ENCODE measurements at regions not wholly inside any gene's neighbourhood (a gene's known extent, or its start where the extent isn't known, plus 50 kb on each side); places are given as distances from the start of the nearest gene placed in this dataset.

DNA sequence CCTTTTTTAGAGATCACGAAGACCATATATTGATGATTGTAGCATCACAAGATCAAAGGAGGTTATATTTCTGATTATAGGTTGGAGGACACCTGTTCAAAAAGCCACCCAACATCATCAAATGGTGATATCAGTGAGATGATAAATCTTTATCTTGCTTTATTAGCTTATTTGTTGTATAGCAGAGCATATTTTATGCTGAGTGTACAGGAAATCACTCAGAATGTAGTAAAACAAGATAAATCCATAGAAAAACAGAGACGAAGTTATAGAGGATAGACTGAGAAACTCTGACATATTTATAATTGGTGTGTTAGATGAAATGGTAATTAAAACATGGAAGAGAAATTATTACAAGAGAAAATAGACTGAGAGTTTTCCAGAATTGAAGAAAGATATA lies 69.8 kb upstream of the DMAC1 start:
- Histone ChIP-seq H3K4me2 (ENCODE audit: low read depth, low read length, poor library complexity, severe bottlenecking) (no peak overlapping the region), H3K79me2 (ENCODE audit: low read length) (no peaks in the 10 kb centered on the region), H3K4me3 (ENCODE audit: low read length) (no peak overlapping the region), H3K9me3 (ENCODE audit: low read length) (no peaks in the 10 kb centered on the region), H4K20me1 (ENCODE audit: insufficient read depth, low read depth, low read length) (no peaks in the 10 kb centered on the region), H3K36me3 (ENCODE audit: insufficient read depth, low read length) (no peaks in the 10 kb centered on the region), H2AFZ (ENCODE audit: low read length) (no peak overlapping the region), H3K27me3 (ENCODE audit: low read length) (no peaks in the 10 kb centered on the region), H3K9ac (ENCODE audit: low read length) (no peak overlapping the region), H3K4me1 (ENCODE audit: low read length) (no peaks in the 10 kb centered on the region), H3K27ac (ENCODE audit: low read length) (no peak overlapping the region), H3K9me2 (replicated peaks; ENCODE audit: insufficient read depth, low read length) (no peaks in the 10 kb centered on the region)
- DNase-seq: no peak

- Histone ChIP-seq H3K27ac (ENCODE audit: low read length) (no peak overlapping the region), H3K4me3 (ENCODE audit: low read length) (no peak overlapping the region), H4K20me1 (ENCODE audit: insufficient read depth, low read depth, low read length) (no peaks in the 10 kb centered on the region), H3K27me3 (ENCODE audit: low read length) (no peaks in the 10 kb centered on the region), H3K9me2 (replicated peaks; ENCODE audit: insufficient read depth, low read length) (no peaks in the 10 kb centered on the region), H2AFZ (ENCODE audit: low read length) (no peak overlapping the region), H3K4me2 (ENCODE audit: low read depth, low read length, poor library complexity, severe bottlenecking) (no peak overlapping the region), H3K79me2 (ENCODE audit: low read length) (no peaks in the 10 kb centered on the region), H3K36me3 (ENCODE audit: insufficient read depth, low read length) (no peaks in the 10 kb centered on the region), H3K9me3 (ENCODE audit: low read length) (no peaks in the 10 kb centered on the region), H3K4me1 (ENCODE audit: low read length) (no peaks in the 10 kb centered on the region), H3K9ac (ENCODE audit: low read length) (no peak overlapping the region)
- DNase-seq: no peak
Observed at GRCh38 chr9:7862170-7862569, 62.6 kb upstream of the DMAC1 start.

DNA sequence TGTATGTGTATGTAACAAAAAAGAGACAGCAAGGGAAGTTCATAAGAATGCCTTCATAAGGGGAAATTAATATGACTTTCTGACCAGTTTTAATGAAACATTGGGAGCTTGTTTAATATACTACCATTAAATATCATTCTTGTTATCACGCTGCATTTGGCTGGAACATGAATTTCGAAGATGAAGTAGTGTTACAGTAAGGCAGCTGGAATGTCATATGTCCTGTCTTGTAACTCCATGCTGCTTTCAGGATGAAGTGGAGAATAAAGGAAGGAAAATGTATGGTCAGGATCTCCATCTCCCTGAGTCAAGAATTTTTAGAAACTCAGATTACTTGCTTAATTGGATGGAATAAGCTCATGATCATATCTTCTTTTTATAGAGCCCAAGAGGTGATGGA lies 61.5 kb upstream of the DMAC1 start:
- Histone ChIP-seq H4K20me1 (ENCODE audit: insufficient read depth, low read depth, low read length) (no peaks in the 10 kb centered on the region), H3K27me3 (ENCODE audit: low read length) (no peaks in the 10 kb centered on the region), H3K9me2 (replicated peaks; ENCODE audit: insufficient read depth, low read length) (no peaks in the 10 kb centered on the region), H3K9me3 (ENCODE audit: low read length) (no peaks in the 10 kb centered on the region), H3K4me1 (ENCODE audit: low read length) (no peaks in the 10 kb centered on the region), H3K27ac (ENCODE audit: low read length) (no peak overlapping the region), H3K9ac (ENCODE audit: low read length) (no peak overlapping the region), H3K4me3 (ENCODE audit: low read length) (no peak overlapping the region), H2AFZ (ENCODE audit: low read length) (no peak overlapping the region), H3K36me3 (ENCODE audit: insufficient read depth, low read length) (no peaks in the 10 kb centered on the region), H3K79me2 (ENCODE audit: low read length) (no peaks in the 10 kb centered on the region), H3K4me2 (ENCODE audit: low read depth, low read length, poor library complexity, severe bottlenecking) (no peak overlapping the region)
- DNase-seq: no peak

DNA sequence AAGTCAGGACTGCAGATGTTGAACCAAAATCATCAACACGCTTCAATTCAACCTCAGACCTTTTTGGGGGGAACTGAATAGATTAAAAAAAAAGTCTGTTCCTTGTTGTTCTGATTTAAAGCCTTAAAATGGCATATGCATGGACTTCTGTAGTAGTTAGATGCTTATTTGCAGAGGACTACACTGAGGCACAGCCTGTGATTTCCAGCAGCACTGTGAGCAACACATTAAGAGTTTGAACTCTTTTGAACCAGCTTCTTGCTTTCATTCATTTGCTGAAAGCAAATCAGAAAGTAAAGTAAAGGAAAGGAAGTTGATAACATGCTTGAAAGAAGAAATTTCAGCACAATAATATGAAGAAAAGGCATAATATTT lies 60.7 kb upstream of the DMAC1 start:
- no peak for DNase-seq
- Histone ChIP-seq H3K79me2 (ENCODE audit: low read length) (no peaks in the 10 kb centered on the region), H3K27ac (ENCODE audit: low read length) (no peak overlapping the region), H3K4me3 (ENCODE audit: low read length) (no peak overlapping the region), H3K27me3 (ENCODE audit: low read length) (no peaks in the 10 kb centered on the region), H3K9ac (ENCODE audit: low read length) (no peak overlapping the region), H4K20me1 (ENCODE audit: insufficient read depth, low read depth, low read length) (no peaks in the 10 kb centered on the region), H3K36me3 (ENCODE audit: insufficient read depth, low read length) (no peaks in the 10 kb centered on the region), H3K9me3 (ENCODE audit: low read length) (no peaks in the 10 kb centered on the region), H3K9me2 (replicated peaks; ENCODE audit: insufficient read depth, low read length) (no peaks in the 10 kb centered on the region), H3K4me2 (ENCODE audit: low read depth, low read length, poor library complexity, severe bottlenecking) (no peak overlapping the region), H2AFZ (ENCODE audit: low read length) (no peak overlapping the region), H3K4me1 (ENCODE audit: low read length) (no peaks in the 10 kb centered on the region)

DNA sequence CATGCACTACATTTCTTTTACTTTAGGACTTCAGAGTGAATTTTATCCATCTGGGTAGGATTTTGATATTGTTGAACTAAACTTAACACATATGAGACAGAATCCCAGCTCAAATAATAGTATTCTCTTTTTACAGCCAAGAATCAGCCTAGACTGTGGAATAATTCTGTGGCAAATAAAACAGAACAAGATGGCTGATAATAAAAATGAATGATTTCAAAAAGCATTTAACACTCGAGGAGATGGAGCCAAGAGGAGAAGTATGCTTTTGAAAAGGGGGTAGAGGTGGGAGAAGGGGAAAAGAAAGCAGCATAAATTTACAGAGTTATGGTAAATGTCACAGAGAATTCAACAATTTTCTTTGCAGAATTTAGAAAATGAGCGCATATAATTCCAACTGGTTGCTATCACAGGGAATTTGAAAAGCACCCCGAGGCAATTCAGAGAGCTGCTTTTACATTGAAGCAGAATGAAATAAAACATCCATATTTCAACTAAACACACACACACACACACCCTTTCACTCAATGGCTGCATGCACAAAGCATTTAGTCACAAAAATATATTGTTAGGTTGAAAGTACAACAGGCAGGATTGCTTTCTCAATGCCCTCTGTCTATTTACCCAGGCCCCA lies 60.2 kb upstream of the DMAC1 start:
- H3K9me2 ChIP-seq (replicated peaks; ENCODE audit: insufficient read depth, low read length): no peaks in the 10 kb centered on the region
- H3K9ac ChIP-seq (ENCODE audit: low read length): no peak overlapping the region
- no peak overlapping the region for H2AFZ ChIP-seq (ENCODE audit: low read length)
- DNase-seq: no peak
- no peak overlapping the region for H3K4me3 ChIP-seq (ENCODE audit: low read length)
- H3K27me3 ChIP-seq (ENCODE audit: low read length): no peaks in the 10 kb centered on the region
- H3K36me3 ChIP-seq (ENCODE audit: insufficient read depth, low read length): no peaks in the 10 kb centered on the region
- H4K20me1 ChIP-seq (ENCODE audit: insufficient read depth, low read depth, low read length): no peaks in the 10 kb centered on the region
- H3K79me2 ChIP-seq (ENCODE audit: low read length): no peaks in the 10 kb centered on the region
- H3K4me2 ChIP-seq (ENCODE audit: low read depth, low read length, poor library complexity, severe bottlenecking): no peak overlapping the region
- H3K4me1 ChIP-seq (ENCODE audit: low read length): no peaks in the 10 kb centered on the region
- no peaks in the 10 kb centered on the region for H3K9me3 ChIP-seq (ENCODE audit: low read length)
- H3K27ac ChIP-seq (ENCODE audit: low read length): no peak overlapping the region

GRCh38 chr9:7858166-7858565 lies 58.6 kb upstream of the DMAC1 start:
- Histone ChIP-seq H3K4me3 (ENCODE audit: low read length) (no peak overlapping the region), H3K4me2 (ENCODE audit: low read depth, low read length, poor library complexity, severe bottlenecking) (no peak overlapping the region), H3K27ac (ENCODE audit: low read length) (no peak overlapping the region), H3K4me1 (ENCODE audit: low read length) (no peaks in the 10 kb centered on the region), H2AFZ (ENCODE audit: low read length) (no peak overlapping the region), H3K36me3 (ENCODE audit: insufficient read depth, low read length) (no peaks in the 10 kb centered on the region), H3K9me3 (ENCODE audit: low read length) (no peaks in the 10 kb centered on the region), H3K9me2 (replicated peaks; ENCODE audit: insufficient read depth, low read length) (no peaks in the 10 kb centered on the region), H3K27me3 (ENCODE audit: low read length) (no peaks in the 10 kb centered on the region), H3K79me2 (ENCODE audit: low read length) (no peaks in the 10 kb centered on the region), H3K9ac (ENCODE audit: low read length) (no peak overlapping the region), H4K20me1 (ENCODE audit: insufficient read depth, low read depth, low read length) (no peaks in the 10 kb centered on the region)
- no peak for DNase-seq

DNA sequence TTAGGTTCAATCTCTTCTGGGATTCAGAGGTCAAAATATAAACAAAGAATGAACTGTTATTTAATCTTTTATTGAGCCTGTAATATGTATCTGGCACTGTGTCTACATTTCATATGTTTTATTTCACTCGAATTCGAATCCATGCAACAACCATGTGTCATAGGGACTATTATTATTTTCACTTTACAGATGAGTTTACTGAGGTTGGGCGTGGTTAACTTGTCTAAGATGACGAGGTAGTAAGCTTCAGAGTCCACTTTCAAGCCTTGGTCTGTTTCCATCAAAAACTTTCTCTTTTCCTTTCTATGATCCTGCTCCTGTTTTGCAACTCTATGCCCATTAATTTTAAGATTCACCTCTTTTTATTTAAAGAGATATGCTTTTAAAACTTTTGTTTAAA lies 55.2 kb upstream of the DMAC1 start:
- Histone ChIP-seq H3K4me3 (ENCODE audit: low read length) (no peak overlapping the region), H3K9me3 (ENCODE audit: low read length) (no peaks in the 10 kb centered on the region), H3K4me2 (ENCODE audit: low read depth, low read length, poor library complexity, severe bottlenecking) (no peak overlapping the region), H3K79me2 (ENCODE audit: low read length) (no peaks in the 10 kb centered on the region), H3K9me2 (replicated peaks; ENCODE audit: insufficient read depth, low read length) (0 out of 2 replicates have a peak, but pooled peaks cover 2% of the 10 kb centered on the region), H4K20me1 (ENCODE audit: insufficient read depth, low read depth, low read length) (no peaks in the 10 kb centered on the region), H3K27me3 (ENCODE audit: low read length) (no peaks in the 10 kb centered on the region), H3K4me1 (ENCODE audit: low read length) (no peaks in the 10 kb centered on the region), H3K9ac (ENCODE audit: low read length) (no peak overlapping the region), H2AFZ (ENCODE audit: low read length) (no peak overlapping the region), H3K27ac (ENCODE audit: low read length) (no peak overlapping the region), H3K36me3 (ENCODE audit: insufficient read depth, low read length) (no peaks in the 10 kb centered on the region)
- no peak for DNase-seq

Measured in Karpas-422 (cell line).